ENCODE measurements at regions not wholly inside any gene's neighbourhood (a gene's known extent, or its start where the extent isn't known, plus 50 kb on each side); places are given as distances from the start of the nearest gene placed in this dataset.
"Not testable (repeated sequence)": the region's sequence is repeated elsewhere in the genome, so short reads cannot be mapped to it uniquely, and the experiment has no call there.

DNA sequence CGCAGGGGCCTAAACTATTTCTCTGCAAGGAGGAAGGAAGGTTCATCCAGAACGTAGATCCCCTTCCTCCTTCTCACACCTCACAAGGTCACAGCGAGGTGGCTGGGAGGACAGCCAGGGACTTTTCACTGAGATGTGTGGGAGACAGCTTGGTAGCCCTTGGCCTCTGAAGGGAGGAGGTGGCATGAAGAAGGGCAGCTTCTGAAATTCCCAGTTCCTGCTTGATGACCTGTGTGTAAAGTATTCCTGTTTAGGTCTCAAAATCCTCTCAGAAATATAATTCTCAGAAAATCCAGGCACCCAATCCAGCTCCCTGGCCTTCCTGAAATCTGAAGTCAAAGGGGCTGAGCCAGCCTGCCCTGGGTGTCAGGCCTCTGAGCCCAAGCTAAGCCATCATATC is 84.9 kb upstream of the ALDH3B2 start:
- DNase-seq: not testable (repeated sequence)

DNA sequence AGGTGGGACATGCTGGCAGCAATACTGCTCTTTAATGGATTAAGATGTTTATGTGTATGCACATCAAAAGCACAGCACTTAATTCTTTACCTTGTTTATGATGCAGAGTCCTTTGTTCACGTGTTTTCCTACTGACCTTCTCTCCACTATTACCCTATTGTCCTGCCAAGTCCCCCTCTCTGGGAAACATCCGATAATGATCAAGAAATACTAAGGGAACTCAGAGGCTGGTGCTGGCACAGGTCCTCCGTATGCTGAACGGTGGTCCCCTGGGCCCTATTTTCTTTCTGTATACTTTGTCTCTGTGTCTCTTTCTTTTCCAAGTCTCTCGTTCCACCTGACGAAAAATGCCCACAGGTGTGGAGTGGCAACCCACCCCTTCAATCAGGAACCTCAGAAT is 84.0 kb upstream of the ALDH3B2 start:
- not testable (repeated sequence) for DNase-seq

DNA sequence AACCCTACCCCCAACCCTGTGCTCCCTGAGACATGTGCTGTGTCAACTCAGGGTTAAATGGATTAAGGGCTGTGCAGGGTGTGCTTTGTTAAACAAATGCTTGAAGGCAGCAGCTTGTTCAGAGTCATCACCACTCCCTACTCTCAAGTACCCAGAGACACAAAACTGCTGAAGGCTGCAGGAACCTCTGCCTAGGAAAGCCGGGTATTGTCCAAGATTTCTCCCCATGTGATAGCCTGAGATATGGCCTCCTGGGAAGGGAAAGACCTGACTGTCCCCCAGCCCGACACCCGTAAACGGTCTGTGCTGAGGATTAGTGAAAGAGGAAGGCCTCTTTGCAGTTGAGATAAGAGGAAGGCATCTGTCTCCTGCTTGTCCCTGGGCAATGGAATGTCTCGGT is 83.6 kb upstream of the ALDH3B2 start:
- not testable (repeated sequence) for DNase-seq

DNA sequence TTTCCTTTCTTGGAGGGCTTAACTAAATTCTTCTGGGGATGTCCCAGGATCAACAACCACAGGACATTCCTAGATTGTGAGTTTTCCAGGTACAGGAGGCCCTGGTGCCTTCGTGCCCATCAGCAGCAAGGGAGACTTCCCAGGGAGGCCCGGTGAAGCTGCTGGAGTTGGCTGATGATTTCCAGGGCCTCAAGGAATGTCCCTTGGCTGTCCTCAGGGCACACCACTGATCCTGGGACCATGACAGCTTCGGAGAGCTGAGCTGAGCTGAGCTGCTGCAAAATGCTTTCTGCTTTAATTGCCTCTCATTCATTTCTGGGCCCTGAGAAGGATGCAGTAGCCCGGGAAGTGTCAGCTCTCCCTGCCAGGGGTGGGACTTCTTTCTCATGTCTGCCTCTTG is 79.4 kb upstream of the ALDH3B2 start:
- not testable (repeated sequence) for DNase-seq

DNA sequence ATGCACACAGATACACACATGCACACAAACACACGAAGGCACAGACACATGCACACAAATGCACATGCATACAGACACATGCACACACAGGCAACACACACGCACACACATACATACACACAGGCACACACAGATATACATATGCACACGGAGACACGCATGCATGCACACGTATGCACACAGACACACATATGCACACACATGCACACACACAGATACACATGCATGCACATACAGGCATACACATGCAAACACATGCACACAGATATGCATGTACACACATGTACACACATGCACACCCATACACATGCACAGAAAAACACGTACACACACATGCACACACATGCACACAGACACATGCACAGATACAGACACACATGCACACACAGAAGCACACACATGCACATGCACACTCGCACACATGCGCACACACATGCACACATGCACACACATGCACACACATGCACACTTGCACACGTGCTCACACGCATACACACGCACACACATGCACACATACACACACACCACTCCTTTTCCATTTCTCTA is 70.8 kb upstream of the ALDH3B2 start:
- no peak for DNase-seq

DNA sequence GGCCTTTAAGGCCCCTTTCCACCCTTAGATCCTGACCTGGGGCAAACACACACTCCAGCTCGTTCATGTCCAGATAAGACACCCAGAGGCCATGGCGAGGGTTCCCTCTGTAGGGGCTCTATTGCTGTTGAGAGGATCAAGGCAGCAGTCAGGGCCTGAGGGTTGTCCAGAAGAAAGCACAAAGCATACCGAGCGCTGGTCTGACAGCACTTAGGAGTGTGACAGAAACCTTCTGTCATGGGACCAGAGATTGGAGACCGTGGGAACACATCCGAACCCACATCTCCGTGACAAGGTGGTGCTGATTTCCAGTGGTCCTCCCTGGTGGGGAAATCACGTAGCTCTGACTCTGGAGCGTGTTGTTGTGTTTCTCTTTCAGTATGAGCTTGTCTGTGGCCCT is 69.8 kb upstream of the ALDH3B2 start:
- not testable (repeated sequence) for DNase-seq

DNA sequence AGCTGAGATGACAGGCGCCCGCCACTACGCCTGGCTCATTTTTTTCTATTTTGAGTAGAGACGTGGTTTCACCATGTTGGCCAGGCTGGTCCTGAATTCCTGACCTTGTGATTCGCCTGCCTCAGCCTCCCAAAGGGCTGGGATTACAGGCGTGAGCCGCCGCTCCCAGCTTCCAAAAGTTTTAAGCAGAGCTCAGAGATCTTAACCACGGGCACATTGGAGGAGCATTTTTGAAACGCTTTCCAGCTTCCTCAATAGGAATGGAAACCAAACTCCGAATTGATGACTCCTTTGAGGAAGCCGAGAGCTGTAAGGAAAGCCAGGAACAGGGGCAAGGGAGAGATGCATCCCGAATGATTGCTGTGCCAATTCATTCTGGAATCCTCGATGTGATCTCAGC is 63.8 kb upstream of the ALDH3B2 start:
- not testable (repeated sequence) for DNase-seq

DNA sequence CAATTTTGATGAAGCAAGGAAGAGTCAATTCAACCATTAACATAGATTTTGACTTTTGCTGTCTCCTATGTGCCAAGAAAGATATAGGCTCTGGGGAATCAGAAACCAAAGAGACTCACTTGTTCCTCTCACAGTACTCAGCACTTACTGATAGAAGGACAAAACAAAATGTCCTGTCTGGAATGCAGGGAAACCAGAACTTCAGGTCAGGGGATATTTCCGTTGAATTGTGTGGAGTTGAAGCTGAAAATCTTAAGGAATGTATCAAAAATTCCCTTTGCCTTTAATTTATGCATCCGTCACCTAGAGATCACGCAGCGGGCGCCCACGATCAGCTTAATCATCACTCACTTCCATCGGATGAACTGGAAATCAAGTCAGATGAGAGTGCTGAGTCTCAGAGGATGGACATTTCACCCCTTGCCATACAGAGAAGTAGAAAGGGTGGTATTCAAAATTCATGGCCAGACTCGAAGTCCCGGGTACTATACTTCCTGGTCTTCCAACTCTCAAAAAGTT is 63.2 kb upstream of the ALDH3B2 start:
- DNase-seq: not testable (repeated sequence)

DNA sequence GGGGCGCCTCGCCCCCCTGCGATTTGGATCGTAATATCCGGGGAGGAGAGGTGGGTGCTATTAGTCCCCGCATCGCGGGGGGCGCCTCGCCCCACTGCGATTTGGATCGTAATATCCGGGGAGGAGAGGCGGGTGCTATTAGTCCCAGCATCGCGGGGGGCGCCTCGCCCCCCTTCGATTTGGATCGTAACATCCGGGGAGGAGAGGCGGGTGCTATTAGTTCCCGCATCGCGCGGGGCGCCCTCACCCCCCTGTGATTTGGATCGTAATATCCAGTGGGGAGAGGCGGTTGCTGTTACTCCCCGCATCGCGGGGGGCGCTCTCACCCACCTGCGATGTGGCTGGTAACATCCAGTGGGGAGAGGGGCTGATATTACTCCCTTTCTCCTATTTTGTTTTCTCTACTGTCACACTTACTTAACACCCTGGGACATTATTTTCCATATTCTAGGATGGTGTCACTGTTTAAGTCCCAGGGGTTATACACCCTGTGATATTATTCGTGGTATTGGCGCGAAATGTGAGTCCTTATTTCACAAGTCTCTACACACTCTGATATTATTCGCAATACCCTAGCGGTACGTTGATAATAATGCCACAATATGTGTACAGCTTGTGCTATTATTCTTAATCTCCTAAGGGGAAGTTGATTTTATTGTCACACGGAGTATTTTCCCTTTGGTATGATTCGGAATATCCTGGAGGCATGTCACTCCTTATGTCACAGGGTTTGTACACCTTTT is 57.8 kb upstream of the ALDH3B2 start:
- DNase-seq: no peak

DNA sequence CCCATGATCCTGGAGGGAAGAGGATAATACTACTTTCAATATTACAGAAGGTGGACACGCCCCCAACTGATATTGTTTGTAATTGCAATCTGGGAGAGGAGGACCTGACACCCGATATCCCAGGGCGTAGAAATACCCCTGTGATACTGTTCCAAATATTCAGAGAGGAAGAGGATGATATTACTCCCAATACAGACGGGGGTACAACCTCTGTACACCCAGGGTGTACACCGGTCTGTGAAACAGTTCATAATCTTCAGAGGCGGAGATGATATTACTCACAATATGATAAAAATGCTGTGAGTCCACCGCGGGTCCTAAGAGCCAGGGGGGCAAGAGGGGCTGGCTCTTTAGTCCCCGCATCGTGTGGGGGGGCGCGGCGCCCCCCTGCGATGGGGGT is 57.2 kb upstream of the ALDH3B2 start:
- DNase-seq: no peak

DNA sequence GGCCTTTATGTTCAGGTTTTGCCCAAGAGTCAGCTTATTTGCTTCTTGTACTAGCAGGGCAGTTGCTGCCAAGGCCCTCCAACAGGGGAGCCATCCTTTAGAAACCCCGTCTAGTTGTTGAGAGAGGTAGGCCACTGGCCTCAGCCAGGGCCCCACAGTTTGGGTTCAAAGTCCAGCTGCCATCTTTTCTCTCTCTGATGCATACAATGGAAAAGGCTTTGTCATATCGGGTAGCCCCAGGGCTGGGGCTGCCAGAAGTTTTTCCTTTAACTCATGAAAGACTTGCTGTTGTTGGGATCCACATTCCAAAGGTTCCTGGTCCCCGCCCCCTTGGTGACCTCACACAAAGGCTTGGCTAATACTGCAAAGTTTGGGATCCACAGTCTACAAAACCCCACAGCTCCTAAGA is 53.7 kb upstream of the ALDH3B2 start:
- DNase-seq: not testable (repeated sequence)

DNA sequence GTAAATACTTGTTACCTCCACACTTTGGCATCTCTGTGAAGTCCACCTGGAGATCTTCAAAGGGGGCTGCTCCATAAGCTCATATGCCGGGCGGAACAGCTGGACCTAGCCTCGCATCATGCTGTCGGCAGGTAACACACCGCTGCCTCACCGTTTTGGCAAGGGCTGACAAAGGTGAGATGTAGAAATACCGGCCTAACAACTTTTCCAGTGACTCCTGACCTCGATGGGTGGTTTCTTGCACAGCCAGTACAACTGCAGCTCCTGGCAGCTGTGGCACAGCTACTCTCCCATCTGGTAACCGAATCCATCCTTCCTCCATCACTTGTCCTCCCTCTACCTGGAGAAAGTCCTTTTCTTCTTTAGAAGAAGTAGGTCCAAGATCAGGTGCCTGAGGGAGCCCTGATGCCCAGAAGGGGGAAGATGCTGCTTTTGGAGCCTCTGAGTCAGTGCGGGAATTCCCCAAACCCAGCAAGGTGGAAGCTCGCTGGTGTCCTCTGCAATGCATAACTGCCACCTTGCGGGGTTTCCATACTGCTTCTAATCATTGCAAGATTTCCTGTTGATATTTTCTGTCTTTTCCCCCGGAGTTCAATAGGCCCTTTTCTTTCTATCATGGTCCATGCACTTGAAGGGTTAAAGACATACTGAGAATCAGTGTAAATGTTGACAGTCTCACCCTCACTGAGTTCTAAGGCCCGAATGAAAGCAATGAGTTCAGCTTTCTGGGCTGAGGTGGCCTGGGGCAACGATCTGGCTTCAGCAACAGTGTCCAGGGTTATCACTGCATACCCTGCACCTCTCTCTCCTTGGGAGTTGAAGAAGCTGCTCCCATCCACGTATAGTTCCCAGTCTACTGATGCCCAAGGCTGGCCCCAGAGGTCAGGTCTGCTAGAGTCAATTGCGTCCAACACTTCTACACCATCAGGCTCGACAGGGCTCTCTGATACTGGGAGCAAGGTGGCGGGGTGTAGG is 52.9 kb upstream of the ALDH3B2 start:
- DNase-seq: not testable (repeated sequence)
